Pons (tissue), 1 donor: ENCODE measurements at regions not wholly inside any gene's neighbourhood (a gene's known extent, or its start where the extent isn't known, plus 50 kb on each side); places are given as distances from the start of the nearest gene placed in this dataset.
"Not testable (repeated sequence)": the region's sequence is repeated elsewhere in the genome, so short reads cannot be mapped to it uniquely, and the experiment has no call there.

Experiments
- DNase-seq: peaks from one replicate; pipeline ENCODE4 v3.0.0-alpha.2; 2016; ENCODE audit warnings: low spot score

DNA sequence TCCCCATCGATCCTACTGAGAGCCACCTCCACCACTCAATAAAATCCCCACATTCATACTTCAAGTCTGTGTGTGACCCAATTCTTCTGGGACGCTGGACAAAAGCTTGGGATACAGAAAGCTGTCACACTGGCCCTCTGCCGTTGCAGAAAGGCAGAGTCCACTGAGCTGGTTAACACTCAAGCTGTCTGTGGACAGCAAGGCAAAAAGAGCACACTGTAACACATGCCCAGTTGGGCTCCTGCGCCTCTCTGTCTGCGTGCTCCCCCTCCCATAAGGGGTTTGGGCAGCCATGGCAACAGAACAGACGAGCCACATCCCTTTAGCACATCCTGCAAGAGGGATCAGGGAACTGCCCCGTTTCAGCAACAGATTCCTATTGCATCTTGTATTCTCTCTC, 106.9 kb upstream of the RGPD4 start:
- no peak for DNase-seq

DNA sequence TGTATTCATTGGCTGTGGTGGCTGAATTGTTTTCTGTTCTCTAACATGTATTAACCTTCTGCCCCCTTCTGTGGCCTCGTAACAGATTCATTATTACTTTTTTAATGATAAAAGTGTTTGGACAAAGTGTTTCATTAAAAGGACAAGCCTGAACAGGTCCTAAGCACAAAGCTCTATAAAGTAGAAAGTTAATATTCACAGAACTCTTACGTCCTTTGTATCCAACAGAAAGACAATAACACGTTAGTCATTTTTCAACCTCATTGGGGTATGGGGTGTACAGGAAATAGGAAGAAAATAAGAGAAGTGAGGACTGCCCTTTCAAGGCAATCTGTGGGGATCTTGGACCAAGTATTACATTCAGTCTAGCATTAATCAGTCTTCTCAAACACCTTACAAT, 105.5 kb upstream of the RGPD4 start:
- DNase-seq = no peak

DNA sequence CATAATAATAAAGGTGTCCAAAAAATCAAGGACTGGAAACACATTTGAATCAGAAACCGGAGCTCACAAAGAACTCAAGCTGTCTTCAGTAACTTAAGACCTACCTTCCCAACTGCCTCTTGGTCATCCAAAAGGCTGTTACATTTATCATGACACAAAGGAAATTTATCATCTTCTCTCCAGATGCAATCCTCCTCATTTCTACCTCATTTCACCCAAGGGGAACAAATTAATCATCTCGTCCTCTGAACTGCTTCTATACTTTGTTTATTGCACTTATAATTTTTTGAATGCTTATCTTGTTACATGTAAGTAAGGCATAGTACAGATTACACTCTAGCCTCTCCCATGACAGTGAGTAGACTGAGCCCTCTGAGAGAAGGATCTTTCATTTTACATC, 105.1 kb upstream of the RGPD4 start:
- no peak for DNase-seq

DNA sequence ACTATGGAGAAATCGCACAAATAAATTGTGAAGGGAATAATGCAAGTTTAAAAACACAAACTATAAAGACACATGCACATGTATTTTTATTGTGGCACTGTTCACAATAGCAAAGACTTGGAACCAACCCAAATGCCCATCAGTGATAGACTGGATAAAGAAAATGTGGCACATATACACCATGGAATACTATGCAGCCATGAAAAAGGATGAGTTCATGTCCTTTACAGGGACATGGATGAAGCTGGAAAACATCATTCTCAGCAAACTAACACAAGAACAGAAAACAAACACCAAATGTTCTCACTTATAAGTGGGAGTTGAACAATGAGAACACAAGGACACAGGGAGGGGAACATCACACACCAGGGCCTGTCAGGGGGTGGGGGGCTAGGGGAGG, 100.9 kb upstream of the RGPD4 start:
- DNase-seq = not testable (repeated sequence)

DNA sequence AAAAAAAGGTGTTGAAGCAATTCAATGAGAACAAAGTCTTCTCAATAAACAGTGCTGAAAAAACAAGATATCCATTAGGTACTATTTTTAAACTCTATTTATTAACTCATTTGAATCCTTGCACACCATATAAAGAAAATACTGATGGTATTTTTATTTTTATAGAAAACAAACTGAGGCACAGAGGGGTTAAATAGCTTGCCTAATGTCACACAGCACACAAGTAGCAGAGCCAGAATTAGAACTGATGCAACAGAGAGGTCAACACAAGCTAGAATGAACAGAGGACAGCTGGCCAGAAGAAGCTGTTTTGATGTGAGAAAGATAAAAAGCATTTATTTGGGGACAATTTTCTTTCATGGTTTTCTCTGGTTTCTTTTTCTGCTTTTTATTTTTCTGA, 99.4 kb upstream of the RGPD4 start:
- DNase-seq = no peak

DNA sequence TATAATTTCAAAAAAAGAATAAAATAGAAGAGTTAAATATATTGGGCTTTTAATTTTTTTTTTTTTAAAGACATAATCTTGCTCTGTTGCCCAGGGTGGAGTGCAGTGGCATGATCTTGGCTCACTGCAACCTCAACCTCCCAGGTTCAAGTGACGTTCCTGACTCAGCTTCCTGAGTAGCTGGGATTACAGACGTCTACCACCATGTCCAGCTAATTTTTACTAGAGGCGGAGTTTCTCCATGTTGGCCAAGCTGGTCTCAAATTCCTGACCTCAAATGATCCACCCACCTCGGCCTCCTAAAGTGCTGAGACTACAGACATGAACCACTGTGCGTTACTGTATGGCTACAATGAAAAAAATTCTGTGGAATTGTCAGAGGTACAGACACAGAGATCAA, 98.1 kb upstream of the RGPD4 start:
- DNase-seq = no peak

DNA sequence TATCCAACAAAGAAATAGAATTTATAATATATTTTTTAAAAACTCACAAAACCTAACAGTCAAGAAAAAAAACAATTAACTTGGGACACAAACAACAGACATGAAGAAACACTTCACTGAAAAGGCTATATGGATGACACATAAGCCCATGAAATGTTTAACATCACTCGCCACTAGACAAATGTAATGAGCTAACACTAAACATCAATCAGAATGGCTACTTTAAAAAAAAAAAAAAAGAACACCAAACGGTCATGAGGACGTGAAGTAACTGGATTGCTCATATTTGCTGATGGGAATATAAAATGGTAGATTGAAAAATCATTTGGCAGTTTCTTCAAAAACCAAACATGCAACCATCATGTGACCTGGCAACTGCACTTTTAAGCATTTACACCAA, 97.3 kb upstream of the RGPD4 start:
- no peak for DNase-seq

DNA sequence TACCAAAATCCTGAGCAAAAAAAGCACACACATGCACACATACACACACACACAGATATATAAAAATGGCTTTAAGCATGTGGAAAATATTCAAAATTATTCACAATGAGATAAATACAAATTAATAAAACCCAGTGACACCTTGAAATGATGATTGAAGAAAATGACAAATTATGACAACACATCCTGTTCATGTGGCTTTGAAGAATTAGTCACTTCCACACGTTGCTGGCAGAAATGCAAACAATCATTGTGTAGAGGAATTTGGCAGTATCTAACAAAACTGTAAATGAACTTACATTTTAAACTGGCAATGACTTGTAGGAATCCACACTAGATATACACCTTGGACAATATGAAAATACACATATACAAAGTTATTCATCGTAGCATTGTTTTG, 95.8 kb upstream of the RGPD4 start:
- no peak for DNase-seq

DNA sequence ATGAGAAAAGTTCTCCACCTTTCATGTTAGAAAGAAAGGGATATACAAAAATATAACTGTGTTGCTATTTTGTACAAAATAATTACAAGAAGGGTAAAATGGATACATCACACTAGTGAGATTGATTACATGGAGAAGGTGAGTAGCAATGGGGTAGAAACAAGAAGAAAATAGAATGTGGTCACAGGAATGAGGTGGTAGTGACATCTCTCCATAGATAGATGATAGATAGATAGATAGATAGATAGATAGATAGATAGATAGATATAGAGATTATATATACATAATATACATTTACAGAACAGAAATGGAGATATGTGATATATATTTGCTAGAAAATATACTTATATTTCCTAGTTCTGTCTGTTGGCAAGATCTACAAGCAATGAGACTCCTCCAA, 95.3 kb upstream of the RGPD4 start:
- no peak for DNase-seq

DNA sequence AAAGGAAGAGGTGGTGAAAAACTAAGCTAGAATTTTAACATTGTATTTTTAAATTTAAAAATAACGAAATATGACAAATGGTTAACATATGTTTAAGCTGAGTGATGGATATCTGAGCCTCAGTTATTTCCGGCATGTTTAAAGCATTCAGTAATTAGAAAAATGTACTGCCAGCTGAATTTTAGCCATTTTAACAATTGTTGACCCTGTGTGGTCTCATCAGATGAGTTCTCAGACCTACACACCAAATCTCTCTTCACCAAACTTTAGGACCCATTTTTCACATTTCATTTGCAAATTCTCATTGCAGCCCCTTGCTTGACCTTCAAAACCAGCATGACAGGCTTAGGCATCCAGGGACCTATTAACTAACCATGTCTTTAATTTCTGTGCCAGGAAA, 91.5 kb upstream of the RGPD4 start:
- DNase-seq = no peak

DNA sequence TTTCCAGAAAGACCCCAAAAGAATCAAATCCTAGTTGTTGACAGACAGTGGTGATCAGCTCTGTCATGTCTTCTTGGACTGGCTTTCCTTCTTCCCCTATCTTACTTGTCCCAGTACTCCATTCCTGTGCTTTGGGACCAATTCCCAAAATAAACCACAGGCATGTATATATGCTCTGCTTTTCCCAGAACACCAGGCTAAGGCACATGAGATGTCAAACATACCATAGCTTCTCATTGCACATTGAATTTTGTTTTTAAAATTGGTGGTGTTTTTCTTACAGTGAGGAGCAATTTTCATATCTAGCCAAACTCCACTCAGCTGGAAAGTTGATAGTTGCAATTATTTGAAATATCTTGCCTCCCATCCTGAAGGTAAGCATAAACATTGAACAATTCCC, 88.9 kb upstream of the RGPD4 start:
- no peak for DNase-seq

DNA sequence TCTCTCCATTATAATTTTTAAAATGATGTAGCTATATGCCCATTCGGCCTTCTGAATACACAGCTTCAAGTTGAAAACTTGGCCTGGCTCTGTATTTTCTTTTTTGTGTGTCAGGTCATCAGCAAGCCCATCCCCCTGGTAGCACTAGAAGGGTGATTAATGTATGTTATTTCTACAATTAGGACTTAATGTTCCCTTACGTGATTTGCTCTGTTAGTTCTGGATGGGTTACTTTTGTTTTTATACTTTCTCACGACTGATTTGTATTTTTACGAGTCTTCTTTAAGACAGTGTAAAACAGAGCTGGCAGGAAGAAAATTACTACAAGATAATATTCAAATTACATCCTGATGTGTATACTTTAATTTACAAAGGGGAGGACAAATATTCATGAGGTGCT, 88.4 kb upstream of the RGPD4 start:
- DNase-seq = no peak

DNA sequence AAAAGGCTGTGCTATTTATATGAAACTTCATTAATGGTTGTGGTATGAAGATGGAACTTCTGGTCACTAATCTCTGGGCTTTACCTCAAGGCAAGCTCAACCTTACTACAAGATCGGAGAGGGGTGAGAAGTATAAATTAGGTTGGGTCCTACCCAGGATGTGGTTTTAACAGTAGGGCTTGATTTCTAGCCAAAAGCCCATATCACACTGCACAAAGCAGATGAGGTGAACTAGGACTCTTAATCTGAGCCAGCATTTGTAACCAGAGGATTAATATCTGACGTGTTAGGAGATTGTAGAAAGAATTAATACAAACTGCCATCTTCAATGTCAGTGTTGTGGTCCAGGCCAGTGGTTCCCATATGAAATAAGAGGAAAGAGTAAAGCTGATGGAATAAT, 86.4 kb upstream of the RGPD4 start:
- no peak for DNase-seq

DNA sequence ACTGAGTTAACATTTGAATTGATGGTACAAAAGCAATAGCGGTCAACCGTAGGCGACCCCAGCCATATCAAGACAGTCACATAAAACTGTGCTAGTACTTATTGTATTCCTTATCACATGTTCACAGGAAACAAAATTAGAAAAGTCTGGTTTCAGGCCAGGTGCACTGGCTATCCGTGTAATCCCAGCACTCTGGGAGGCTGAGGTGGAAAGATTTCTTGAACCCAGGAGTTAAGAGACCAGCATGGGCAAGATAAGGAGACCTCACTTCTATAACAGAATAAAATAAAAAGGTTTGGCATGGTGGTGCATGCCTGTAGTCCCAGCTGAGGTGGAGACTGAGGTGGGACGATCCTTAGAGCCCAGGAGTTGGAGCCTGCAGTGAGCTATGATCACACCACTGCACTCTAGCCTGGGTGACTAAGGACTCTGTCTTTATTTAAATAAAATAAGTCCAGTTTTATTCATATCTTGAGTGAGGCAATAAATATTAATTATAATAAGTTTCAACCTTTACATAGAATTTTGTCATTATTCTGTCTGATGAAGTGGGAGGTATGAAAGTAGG, 84.1 kb upstream of the RGPD4 start:
- no peak for DNase-seq

DNA sequence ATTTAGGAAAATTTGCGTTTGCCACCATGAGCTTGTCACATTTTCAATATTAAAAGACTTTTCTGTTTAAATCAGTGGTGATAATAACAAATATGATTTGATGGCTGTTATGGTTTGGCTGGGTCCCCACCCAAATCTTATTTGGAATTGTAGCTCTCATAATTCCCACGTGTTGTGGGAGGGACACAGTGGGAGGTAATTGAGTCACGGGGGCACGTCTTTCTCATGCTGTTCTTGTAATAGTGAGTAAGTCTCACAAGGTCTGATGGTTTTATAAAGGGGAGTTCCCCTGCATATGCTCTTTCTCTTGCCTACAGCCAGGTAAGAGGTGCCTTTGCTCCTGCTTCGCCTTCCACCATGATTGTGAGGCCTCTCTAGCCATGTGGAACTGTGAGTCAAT, 83.4 kb upstream of the RGPD4 start:
- no peak for DNase-seq

DNA sequence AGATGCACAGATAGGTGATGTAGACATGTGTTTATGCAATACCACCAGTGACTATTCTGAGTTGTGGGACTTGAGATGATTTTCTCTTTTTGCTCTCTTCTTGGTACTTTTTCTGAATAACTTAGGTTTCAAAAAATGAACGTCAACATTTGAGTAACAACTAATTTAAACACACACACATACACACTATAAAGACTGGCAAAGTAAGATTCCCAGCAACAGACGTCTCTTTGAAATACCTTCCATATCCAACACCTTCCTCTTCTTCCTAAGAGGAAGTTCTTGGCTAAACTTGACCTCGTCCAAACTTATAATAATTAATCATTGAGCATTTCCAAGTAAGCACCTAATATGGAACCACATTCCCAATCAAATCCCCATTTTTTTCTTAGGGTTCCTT, 81.6 kb upstream of the RGPD4 start:
- no peak for DNase-seq

DNA sequence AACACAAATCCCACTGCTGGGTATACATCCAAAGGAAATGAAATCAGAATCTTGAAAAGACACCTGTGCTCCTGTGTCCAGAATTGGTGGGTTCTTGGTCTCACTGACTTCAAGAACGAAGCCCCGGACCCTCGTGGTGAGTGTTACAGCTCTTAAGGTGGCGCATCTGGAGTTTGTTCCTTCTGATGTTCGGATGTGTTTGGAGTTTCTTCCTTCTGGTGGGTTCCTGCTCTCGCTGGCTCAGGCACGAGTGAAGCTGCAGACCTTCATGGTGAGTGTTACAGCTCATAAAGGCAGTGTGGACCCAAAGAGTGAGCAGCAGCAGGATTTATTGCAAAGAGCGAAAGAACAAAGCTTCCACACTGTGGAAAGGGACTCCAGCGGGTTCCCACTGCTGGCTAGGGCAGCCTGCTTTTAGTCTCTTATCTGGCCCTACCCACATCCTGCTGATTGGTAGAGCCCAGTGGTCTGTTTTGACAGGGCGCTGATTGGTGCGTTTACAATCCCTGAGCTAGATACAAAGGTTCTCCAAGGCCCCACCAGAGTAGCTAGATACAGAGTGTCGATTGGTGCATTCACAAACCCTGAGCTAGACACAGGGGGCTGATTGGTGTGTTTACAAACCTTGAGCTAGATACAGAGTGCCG, 80.0 kb upstream of the RGPD4 start:
- DNase-seq = not testable (repeated sequence)

DNA sequence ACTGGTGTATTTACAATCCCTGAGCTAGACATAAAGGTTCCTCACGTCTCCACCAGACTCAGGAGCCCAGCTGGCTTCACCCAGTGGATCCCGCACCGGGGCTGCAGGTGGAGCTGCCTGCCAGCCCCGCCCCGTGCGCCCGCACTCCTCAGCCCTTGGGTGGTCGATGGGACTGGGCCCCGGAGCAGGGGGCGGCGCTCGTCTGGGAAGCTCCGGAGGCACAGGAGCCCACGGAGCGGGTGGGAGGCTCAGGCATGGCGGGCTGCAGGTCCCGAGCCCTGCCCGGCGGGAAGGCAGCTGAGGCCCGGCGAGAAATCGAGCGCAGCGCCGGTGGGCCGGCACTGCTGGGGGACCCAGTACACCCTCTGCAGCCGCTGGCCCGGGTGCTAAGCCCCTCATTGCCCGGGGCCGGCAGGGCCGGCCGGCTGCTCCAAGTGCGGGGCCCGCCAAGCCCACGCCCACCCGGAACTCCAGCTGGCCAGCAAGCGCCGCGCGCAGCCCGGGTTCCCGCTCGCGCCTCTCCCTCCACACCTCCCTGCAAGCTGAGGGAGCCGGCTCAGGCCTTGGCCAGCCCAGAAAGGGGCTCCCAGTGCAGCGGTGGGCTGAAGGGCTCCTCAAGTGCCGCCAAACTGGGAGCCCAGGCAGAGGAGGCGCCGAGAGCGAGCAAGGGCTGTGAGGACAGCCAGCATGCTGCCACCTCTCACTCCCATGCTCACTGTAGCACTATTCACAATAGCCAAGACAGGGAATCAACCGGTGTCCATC, 79.3 kb upstream of the RGPD4 start:
- not testable (repeated sequence) for DNase-seq

DNA sequence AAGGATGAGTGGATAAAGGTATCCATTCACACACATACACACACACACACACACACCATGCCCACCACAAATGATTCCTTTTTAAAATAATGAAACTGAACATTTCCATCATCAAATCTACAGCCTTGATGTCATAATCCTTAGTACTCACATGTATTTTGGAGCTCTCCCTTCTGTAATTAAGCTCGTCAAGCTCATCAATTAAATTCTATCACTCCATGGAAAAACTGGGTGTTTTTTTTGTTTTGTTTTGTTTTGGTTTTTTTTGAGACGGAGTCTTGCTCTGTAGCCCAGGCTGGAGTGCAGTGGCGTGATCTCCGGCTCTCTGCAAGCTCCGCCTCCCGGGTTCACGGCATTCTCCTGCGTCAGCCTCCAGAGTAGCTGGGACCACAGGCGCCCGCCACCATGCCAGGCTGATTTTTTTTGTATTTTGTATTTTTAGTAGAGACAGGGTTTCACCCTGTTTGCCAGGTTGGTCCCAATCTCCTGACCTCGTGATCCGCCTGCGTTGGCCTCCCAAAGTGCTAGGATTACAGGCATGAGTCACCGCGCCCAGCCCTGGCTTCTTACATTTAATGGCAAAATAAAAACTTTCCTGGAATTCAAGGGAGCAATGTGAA, 78.6 kb upstream of the RGPD4 start:
- no peak for DNase-seq

DNA sequence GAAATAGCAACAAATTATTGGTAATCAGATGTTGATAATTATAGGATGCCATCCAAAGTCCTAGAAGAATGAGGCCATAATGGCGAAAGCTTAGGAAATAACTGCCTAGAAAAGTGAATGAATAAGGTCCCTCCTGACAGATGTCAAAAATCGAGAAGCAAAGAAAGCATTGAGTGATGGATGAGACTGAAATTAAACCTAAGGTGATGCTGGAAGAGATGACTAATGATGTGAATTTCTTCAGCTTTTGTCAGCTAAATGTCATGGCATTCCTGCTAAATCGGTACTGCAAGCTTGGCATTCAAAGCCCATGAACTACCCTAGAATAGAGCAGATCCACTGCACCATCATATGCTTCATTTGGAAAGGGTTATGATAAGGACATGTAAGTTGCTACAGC, 74.8 kb upstream of the RGPD4 start:
- DNase-seq = no peak

DNA sequence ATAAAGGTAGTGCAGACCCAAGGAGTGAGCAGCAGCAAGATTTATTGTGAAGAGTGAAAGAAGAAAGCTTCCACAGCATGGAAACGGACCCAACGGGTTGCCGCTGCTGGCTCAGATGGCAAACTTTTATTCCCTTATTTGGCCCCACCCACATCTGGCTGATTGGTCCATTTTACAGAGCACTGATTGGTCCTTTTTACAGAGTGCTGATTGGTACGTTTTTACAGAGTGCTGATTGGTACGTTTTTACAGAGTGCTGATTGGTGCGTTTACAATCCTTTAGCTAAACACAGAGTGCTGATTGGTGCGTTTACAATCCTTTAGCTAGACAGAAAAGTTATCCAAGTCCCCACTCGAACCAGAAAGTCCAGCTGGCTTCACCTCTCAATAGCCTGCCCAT, 72.9 kb upstream of the RGPD4 start:
- DNase-seq = not testable (repeated sequence)

DNA sequence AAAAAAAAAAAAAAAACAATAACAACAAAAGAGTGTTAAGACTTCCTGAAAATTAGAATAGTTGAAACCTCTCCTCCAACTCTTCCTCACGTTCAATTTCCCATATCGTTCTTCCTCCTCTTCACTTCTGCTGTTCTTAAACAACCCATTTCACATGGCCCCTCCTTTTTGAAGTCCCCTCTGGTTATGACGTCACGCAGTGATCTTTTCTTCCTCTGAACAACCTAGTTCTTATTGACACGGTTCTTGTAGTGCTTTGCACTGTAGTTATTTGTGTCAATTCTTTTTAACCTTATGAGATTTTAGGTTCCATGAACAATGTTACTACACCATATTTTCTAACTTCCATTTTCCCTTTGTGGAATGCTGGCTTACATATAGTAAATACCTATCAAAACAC, 69.5 kb upstream of the RGPD4 start:
- no peak for DNase-seq

DNA sequence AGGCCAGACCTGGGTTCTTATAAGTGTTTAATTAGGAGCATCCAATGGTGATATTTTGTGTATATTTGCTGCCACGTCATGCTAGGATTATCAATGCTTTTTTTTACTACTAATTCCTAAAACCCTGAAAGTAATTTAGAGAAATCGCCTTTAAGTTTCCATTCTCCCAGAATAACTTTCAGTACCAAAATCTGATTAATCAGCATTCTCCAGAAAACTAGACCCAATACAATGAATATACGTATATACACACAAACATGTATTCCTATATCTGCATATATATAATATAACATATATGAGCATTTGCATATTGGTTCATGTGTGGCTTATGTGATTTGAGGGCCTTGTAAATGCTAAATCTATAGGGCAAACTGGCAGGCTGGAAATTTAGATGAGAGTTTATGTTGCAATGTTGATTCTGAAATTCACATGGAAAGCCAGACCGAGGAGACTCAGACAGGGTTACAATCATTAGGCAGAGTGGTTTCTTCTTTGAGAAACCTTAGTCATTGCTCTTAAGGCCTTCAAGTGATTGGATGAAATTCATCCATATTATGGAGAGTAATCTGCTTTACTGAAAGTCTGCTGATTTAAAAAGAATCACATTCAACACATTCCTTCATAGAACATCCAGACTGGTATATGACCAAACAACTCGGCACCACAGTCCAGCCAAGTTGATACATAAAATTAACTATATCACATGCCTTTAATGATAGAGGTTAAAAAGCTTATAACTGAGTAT, 65.9 kb upstream of the RGPD4 start:
- no peak for DNase-seq
